HUDEP-2 (cell line): ENCODE measurements at regions not wholly inside any gene's neighbourhood (a gene's known extent, or its start where the extent isn't known, plus 50 kb on each side); places are given as distances from the start of the nearest gene placed in this dataset.
A peak's percentile ranks its signal among the peaks of the same experiment; 100 is the strongest.

ENCODE experiments used
- DNase-seq, 76 experiments: peaks; one replicate each; lab custom pipeline; 2025; ENCODE audit not compliant: unreplicated experiment in 76 of 76; lab: John Stamatoyannopoulos, UW

DNA sequence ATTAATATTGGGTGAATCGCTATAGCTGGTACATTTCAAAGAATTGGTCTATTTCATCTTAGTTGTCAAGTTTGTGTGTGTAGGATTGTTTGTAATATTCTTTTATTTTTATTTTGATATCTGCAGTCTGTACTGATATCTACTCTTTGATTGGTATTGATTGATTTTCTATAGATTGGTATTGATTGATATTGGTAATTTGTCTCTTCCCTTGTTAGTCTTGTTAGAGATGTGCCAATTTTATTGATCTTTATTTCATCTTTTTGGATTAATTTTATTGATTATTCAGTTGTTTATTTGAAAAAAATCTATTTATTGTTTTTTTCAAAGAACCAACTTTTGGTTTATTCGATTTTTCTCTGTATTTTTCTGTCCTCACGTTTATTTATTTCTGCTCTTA, 61.4 kb downstream of the TM2D3 start:
- DNase-seq = no peak

DNA sequence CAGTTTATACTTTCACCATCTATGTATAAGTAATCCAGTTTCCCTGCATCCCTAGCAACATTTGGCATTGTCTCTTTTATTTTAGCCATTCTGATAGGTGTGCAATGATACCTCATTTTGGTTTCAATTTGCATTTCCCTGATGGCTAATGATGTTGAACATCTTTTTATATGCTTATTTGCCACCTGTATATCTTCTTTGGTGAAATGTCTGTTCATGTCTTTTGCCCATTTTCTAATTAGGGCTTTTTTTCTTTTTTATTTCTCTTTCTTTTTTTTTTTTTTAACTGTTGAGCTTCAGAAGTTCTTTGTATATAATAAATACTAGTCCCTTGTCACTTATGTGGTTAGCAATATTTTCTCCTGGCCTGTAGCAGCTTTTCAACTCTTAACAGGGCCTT, 68.9 kb downstream of the TM2D3 start:
- DNase-seq = no peak

DNA sequence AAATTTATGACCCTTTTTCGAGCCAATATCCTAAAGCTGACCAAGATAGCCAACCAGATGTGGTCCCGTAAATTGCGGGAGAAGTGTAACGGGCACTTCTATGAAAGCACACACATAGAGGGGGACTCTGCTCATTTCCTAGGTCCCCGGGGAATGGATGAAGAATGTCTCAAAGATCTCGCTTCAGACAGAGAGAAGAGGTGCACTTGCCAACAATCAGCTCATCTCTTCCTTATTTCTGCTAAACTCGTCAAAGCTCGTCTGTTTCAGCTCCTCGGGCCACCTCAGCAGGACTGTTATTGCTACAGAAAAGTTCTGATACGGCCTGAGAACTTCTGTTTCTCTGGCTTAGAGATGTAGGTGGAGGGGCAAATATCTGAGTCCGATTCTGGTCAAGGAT, 71.8 kb downstream of the TM2D3 start:
- no peak for DNase-seq

DNA sequence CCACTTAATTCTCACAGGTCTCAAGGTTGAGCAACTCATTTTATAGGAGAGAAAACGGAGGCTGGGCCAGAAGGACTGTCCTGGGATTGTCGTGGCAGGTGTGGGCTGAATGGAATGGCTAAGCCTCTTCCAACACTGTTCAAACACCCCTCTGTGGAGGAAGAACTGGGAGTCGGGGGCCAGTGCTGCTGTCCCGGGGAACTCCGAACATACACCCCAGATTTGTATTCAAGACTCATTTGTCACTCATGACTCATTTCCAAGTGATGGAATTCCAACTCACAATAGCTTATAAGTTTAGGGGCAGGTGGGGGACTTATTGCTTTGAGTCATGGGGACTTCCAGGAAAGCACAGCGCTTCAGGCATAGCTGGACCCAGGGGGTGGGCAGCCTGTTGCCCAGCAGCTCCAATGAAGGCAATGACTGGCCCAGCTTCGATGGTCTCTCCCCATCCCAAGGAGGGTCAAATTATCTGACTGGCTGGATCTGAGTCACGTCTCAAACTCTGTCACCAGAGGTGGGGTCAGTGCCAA, 72.5 kb downstream of the TM2D3 start:
- no peak for DNase-seq

DNA sequence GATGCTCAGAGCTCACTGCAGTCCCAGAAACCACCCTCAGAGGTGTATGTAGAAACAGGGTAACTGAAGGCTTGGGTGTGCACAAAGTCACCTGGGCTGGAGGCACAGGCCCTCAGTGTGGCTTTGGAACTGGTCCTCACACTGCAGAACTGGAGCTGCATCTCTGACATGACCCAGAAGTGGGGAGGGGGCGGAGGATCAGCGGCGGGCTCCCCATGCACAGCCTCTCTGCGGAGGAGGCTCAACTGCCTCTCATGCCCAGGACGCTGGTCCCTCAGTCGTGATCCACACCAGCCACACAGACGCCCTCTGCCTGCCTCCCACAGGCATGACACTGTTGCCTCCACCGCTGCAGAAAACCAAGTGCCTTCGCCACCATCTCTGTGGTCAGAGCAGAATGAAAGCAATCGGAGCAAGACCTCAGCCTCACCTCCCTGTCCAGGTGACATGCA, 73.7 kb downstream of the TM2D3 start:
- DNase-seq = peak in 27 of 76 experiments; percentile 2 to 52 (median 16)

DNA sequence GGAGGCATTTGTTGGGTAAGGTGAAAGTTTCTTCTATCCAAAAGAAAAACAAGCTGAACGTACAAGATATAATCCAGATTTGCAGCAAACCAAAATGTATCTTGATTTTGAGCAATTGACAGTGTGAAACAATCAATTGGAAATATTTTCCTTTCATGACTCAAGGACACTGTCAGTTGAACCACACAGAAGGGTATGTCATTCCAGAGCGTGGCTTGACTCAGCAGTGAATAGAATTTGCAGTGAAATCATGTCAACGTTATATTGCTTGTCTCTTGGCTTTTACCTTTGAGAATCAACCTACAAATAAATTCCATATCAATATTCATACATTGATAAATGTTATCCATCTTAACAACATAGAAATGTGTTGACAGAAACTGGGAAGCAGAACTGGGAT, 78.2 kb downstream of the TM2D3 start:
- DNase-seq = no peak

DNA sequence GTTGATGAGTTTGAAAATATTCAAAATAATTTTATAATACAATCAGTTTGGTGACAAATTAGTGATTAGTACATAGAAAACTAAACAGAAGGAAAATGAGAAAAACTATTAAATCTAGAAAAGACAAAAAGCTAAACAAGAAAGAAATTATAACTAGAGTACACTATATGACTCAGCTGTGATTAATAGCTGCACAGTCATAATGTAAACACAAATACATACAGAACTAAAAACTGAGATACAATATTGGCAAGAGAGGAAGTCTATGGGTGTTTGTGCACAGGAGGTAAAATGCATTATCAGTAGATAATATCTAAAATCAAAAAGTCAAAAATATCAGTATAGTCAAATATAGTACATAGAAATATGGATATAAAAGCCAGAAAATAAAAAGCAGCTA, 80.7 kb upstream of the PCSK6 start:
- no peak for DNase-seq

DNA sequence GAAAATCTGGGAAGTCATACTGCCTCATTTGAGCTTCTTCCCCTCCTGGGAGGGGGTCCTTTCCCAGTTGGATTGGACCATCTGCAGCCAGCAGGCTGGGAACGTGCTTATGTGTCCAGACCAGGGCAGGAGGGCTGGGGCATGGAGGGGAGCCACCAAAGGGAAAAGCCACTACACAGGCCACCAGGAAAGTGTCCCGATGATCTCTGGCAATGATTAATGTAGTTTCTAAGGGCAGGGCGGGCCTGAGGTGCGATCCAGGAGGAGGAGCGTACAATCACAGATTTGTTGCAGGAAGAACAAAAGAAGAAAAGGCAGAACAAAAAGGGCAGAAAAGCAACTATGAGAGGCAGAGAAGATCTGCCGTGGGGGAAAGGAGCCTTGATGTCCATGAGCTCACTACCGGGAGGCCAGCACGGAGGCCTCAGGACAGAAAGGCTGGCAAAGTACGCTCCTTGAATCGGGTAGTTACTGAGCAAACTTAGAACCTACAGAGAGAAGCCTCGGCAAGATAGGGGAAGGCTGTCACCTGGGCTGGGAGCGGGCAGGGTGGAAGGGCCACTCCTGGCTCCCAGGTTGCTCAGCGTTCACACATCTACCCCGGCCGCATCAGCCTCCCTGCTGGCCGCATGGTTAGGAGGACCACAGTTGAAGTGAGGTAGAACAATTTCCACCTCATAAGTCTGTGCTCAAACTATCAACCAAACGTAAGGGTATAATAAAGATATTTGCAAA, 79.5 kb upstream of the PCSK6 start:
- DNase-seq = no peak

DNA sequence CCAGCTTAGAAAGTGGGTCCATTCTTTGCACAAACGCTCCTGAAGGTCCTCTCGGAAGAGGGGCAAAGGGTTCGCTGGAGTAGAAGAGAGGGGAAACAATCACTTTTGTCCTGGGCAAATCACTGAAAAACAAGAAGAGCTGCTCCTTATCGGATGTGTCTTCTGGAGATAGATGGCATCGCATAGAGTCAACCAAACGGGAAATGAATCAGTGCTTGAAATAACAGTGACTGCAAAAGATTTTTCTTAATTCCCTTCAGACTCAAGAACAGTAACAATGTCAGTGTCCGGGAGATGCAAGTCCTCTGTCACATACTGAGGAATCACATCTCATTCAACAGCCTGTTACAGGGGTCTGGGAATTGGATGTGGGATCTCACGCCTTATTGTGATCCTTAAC, 78.8 kb upstream of the PCSK6 start:
- no peak for DNase-seq

DNA sequence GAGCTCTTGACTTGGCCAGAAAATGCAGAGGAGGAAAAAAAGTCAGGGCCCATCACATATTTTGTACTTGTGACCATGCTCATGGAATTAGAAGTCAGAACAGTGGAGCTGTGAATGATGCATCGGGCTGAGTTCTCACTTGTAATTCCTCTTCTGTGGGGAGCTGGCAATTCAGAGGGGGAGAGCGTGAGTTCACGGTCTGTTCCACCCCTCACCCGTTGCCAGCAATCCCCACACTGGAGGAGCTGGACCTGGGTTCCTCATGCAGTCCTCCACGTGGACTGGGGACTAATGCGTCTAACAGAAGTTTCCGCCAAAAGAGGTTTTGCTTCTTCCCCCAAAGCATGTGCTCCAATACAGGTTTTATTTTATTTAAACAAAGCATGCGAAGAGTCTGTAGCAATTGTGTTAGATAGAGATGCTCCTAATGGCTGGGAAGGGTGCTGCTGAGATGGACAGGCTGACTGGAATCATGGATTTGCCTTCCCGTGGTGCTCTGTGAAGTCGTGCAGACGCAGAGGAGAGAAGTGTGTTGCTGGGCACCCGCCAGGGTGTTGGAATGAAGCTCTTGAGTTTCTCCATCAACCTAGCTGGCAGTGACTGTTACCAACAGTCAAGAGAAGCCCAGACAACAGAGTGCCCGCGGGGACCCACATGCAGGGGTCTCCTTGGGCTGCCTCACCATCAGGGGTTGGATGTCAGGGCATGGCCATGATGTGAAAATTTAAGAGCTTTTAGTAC, 77.4 kb upstream of the PCSK6 start:
- DNase-seq = no peak

DNA sequence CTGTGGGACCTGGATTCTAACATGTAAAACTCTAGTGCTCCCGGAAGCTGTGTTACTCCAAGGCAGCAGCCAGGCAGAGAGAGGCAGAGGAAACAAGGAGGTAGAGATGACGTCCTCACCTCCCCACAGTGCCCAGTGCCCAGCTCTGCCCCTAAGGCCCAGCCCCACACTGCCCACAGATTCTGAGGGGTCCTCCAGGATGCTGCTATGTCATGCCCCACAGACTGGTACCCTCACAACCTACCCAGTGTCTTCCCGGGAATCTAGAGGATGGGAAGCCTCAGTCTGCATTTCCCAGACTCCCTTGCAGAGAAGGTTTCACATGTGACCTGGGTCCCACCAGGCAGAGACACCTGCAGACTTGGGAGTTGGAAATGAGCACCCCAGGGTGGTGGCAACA, 75.9 kb upstream of the PCSK6 start:
- no peak for DNase-seq

DNA sequence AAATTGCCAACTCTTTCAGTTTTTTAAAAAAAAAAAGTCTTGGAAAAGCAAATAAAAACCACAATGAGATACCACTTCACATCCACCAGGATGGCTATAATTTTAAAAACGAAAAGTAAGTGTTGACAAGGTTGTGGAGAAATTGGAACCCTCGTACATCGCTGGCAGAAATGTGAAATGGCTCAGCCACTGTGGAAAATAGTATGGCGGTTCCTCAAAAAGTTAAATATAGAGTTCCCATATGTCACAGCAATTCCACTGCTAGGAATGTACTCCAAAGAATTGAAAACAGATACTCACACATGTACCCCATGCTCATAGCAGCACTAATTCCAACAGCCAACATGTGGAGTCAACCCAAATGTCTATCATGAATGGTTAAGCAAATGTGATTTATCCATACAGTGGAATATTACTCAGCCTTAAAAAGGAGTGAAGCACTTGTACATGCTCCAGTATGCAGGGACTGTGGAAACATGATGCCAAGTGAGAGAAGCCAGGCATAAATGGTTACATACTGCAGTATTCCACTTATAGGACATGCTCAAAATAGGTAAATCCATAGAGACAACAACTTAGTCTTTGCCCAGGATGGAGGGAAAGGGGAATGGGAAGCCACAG, 73.8 kb upstream of the PCSK6 start:
- no peak for DNase-seq

DNA sequence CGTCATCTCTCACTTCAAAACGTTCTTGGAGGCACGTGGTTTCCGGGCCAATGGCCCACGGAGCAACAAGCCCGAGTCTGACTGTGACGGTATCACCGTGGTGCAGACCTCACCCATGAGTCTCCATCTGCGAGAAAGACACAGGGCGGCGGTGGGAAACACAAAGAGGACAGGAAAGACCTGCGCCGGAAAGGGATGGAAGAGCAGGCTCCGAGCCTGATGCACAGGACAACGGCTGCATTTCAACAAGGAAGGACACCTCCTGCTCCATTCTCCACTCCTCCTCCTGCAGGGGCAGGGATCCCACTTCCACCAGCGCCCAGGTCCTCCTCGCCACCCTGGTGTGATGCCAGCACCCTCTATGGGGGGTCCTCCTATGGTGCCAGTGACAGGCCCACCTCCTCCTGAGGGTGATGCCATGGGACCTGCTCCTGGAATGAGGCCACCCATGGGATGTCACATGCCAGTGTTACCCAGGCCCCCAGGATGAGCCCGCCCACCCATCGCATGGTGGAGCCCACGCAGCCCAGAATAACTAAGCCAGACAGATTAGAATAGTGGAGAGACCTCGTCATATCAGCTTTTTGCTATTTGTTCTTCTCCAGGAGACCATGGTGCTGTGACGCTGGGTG, 73.0 kb upstream of the PCSK6 start:
- DNase-seq = no peak

DNA sequence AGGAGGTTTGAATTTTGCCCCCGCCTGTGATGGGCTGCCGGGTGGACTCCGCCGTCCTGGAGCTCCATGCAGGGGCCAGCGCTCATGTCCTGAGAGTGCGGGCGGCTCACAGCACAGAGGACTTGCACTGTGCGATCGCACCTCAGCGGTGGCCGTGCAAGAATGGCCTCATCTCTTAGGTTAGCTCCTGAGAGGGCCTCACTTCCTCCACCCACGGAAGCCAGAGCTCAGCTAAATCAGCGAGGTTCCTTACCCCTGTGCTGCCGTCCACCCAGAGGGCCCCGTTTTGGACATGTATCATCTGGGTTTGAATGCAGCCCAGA, 72.0 kb upstream of the PCSK6 start:
- DNase-seq = no peak

DNA sequence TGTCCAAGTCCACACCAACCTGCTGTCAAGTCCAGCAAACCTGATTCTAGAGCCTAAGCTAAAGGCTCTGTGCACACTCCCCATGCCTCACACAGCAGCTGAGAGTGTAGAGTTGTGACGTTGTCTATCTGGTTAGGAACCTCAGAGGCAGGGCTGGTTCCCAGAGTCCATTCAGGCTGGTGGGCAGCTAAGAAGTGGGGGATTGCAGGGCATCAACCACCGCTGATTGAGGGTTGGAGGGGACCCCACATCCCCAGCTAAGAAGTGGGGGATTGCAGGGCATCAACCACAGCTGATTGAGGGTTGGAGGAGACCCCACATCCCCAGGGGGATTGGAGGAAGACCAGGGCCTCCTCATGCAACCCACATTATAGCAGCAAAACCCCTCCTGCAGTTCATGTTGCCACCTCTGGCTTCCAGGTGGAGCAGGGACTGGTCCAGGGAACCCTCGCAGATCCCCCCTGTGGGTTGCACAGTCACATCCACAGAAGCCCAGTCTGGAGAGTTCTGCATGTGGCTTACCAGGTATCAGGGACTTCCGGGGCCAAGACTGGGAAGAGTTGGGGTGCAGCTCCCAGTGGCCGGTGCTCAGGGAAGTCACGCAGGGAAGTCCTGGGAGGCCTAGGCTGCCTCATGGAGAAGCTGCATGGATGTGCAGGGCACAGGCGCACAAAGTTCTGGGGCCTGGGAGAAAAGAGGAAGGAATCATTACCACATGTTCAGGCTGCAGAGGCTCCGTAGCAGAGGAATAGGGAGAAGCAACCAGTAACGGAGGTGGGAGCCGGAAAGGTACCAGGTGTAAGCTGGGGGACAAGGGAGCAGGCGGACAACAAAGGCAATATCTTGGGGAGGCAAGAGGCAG, 71.4 kb upstream of the PCSK6 start:
- no peak for DNase-seq

DNA sequence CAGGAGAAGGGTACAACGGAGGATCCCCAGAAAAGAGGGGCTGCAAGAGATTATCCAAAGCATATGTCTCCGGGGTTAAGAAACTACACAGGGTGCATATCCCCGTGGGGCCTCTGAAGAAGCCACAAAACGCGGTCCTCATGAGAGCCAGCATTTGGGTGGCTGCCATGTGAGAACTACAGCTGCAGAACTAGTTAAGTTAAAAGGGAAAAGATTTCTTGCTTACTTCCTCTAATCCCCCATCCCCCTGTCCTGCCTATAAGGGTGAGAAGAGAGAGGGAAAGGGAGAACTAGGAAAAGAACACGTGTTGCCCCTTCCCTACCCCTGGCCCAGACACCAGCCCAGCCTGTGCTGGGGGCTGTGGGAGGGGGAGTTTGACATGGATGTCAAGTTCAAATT, 70.4 kb upstream of the PCSK6 start:
- DNase-seq = no peak

DNA sequence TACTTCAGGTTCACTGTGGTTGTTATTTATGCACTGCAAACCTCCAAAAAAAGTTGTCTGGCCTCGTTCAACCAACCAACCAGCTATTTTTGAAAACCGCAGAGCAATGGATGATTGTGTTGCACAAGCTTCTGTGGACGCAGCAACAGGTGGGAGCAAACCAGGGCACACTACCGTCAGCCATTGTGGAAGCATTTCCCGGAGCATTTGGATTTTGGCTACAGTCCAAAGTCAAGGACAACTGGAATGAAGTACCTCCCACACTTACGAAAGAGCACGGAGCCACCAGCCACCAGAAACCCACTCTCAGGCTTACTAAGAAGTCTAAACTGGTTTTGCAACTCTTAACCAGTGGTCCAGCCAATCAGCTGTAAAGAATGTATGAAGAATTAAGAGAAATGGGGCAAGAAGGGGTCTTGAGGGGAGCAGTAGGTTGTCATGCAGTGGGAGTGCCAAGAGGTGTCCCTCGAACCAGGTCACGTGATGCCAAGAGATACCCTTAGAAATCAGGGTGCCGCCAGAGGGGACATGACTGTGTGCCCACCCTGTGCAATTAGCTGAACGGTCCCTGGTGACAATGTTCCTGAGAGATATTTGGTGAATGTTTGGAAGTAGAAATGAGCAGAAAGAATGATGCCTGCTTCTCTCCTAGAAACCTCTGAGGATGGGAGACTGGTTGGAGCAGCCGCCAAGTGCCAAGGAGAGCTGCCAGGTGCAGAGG, 68.9 kb upstream of the PCSK6 start:
- DNase-seq = no peak

DNA sequence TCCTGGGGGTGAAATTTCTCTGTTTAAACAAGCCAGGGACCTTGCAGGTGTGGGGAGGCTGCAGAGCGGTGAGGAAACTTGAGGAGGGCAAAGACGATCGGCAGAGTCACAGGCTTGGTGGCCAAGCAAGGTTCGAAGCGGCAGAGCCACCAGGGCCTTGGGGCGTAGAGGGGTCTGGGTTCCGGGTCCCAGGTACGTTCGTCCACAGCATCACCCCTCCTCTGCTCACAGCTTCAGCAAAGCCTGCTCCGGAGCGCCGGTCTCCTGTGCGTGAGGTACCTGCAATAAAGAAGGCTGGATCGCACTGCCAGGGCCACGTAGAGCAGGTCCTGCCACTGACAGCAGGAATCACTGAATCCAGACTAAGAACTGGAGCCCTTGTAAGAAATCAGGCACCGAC, 66.8 kb upstream of the PCSK6 start:
- DNase-seq = no peak

DNA sequence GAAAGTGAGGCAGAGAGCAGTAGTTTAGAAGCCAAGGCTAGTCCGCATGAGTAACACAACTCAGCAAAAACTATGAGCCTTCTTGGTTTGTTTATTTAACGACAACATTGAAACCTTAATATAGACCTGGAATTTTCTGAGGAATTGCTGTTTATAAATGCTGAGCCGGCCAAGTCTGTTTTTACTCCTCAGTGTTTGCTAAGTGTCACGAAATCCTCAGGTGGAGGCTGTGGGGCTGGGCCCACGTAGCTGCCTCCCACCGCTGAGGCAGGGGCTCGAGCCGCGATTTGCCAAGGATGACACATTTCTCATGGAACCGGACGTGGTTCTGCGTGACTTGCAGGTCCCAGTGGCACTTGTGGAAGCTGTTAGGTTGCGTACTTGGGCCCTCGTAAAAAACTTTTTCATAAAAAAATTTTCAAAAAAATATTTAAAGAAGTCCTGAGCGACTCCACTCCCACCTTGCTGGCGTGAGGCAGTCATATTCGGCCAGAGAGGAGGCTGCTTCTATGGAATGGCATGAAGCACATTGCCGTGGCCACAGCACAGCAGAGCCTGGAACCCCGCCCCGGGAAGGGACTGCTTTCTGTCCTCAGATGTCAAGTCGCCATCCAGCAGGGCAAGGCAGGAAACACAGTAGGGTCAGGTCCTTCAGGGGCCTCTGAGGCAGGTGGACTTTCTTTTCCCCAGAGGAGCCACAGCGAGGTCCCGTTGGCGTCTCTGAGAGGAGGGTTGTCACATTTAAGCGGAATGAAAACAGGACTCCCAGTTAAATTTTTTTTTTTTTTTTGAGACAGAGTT, 64.8 kb upstream of the PCSK6 start:
- DNase-seq = no peak
